ENCODE measurements at regions not wholly inside any gene's neighbourhood (a gene's known extent, or its start where the extent isn't known, plus 50 kb on each side); places are given as distances from the start of the nearest gene placed in this dataset.

- Histone ChIP-seq H2AFZ (ENCODE audit: low read depth, low read length) (no peak overlapping the region), H3K4me3 (replicated peaks in 1 of 3; ENCODE audit: insufficient read depth in 1 of 3, low read depth in 1 of 3, low read length in 3 of 3) (no peak overlapping the region), H3K4me1 (ENCODE audit: control insufficient read depth, extremely low read depth, insufficient read depth, low read length) (no peaks in the 10 kb centered on the region), H3K36me3 (ENCODE audit: control insufficient read depth in 2 of 2, extremely low read depth in 1 of 2, insufficient read depth in 2 of 2, low read length in 2 of 2) (no peaks in the 10 kb centered on the region), H3K27ac (ENCODE audit: insufficient read depth, low read depth, low read length) (no peak overlapping the region), H3K79me2 (ENCODE audit: control insufficient read depth, insufficient read depth, low read length) (no peaks in the 10 kb centered on the region), H4K20me1 (replicated peaks; ENCODE audit: control insufficient read depth, extremely low read depth, insufficient read depth, low read length) (no peaks in the 10 kb centered on the region), H3K9me1 (replicated peaks; ENCODE audit: control insufficient read depth, extremely low read depth, insufficient read depth, low read length) (no peaks in the 10 kb centered on the region), H3K27me3 (ENCODE audit: control insufficient read depth in 2 of 2, insufficient read depth in 2 of 2, low read length in 2 of 2) (no peaks in the 10 kb centered on the region), H3K4me2 (ENCODE audit: insufficient read depth, low read length) (no peak overlapping the region), H3K9ac (replicated peaks; ENCODE audit: extremely low read depth, insufficient read depth, low read length) (no peak overlapping the region), H3K9me3 (replicated peaks; ENCODE audit: control insufficient read depth, insufficient read depth, low read length) (no peaks in the 10 kb centered on the region)
- CTCF ChIA-PET: interaction anchor here (1.4 to 1.5 kb wide), 3 partner anchors 8 to 70 kb away, joined by 3 read pairs; no protein-coding TSS in a partner anchor
- TF ChIP-seq JUN (IDR thresholded peaks at IDR 0.05; ENCODE audit: borderline replicate concordance, insufficient read depth, insufficient read length, low read depth) (no peak), POLR2AphosphoS5 (IDR thresholded peaks at IDR 0.05; ENCODE audit: insufficient read depth, low read depth, low read length) (no peak), GATA2 (IDR thresholded peaks at IDR 0.05; ENCODE audit: insufficient read depth, insufficient read length, low read depth, low read length) (no peak), MAX (IDR thresholded peaks at IDR 0.05; ENCODE audit: insufficient read depth, insufficient read length) (no peak), POLR2A (IDR thresholded peaks at IDR 0.05; ENCODE audit: low read depth, low read length) (no peak), FOS (IDR thresholded peaks at IDR 0.05; ENCODE audit: borderline replicate concordance, insufficient read depth, low read length) (no peak), MYC (IDR thresholded peaks at IDR 0.05; ENCODE audit: low read depth, low read length) (no peak), EZH2 (IDR thresholded peaks at IDR 0.05; ENCODE audit: borderline replicate concordance, low read depth, low read length, severe bottlenecking) (no peak), CTCF (IDR thresholded peaks at IDR 0.05; ENCODE audit: extremely low read depth in 1 of 2, insufficient read depth in 1 of 2, low read depth in 1 of 2, low read length in 2 of 2) (no peak)
- BruUV-seq (replicated peaks): no TSS peak
- DNase-seq (ENCODE audit: low read depth, low spot score) (no peak), FAIRE-seq (no peak)
- POLR2A ChIA-PET: no interaction called here
- dilution Hi-C loops (cut with MboI; ENCODE audit: extremely low pct_ligation_motif_present, low sequenced_read_pairs): no loop called here
- intact Hi-C loops (cut with micrococcal nuclease): no loop called here
These were observed 248.9 kb downstream of the ENGASE start for GRCh38 chr17:79323566-79323965.
